ENCODE measurements at regions not wholly inside any gene's neighbourhood (a gene's known extent, or its start where the extent isn't known, plus 50 kb on each side); places are given as distances from the start of the nearest gene placed in this dataset.

DNA sequence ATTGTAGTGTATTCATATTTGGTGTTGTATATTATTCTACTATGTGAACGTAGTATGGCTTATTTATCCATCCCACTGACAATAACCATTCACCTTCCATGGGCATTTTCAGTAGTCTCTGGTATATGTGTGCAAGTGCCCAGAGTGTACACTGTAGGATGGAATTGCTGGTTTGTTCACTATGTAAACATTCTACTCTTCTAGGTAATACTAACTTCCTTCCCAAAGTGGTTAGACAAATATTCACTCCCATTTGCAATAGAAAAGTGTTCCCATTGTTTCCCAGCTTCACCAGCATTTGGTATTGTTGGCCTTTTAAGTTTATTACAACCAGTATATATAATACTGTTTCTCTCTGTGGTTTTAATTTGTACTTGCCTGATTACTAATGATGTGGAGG lies 153.7 kb downstream of the C7orf25 start:
- WGBS: 74% methylated on average over 1 of the region's 1 CpG
- Histone ChIP-seq H3K4me3 (ENCODE audit: low read length) (no peak overlapping the region), H3K9me3 (ENCODE audit: control insufficient read depth, low read length) (no peaks in the 10 kb centered on the region), H3K27me3 (ENCODE audit: control insufficient read depth, insufficient read depth) (no peaks in the 10 kb centered on the region), H3K4me1 (ENCODE audit: control insufficient read depth, insufficient read depth, low read length) (no peaks in the 10 kb centered on the region), H3K27ac (ENCODE audit: low read length) (no peak overlapping the region)
- DNase-seq (no peak), ATAC-seq (no peak)
- intact Hi-C loops (cut with DNase I): no loop called here

- Histone ChIP-seq H3K27me3 (ENCODE audit: control insufficient read depth, insufficient read depth) (no peaks in the 10 kb centered on the region), H3K9me3 (ENCODE audit: control insufficient read depth, low read length) (no peaks in the 10 kb centered on the region), H3K4me1 (ENCODE audit: control insufficient read depth, insufficient read depth, low read length) (no peaks in the 10 kb centered on the region), H3K27ac (ENCODE audit: low read length) (no peak overlapping the region), H3K4me3 (ENCODE audit: low read length) (no peak overlapping the region)
- intact Hi-C loops (cut with DNase I): no loop called here
- DNase-seq (no peak), ATAC-seq (no peak)
- WGBS: 78% methylated on average over 5 of the region's 5 CpGs
Observed at GRCh38 chr7:42756841-42757240, 155.0 kb downstream of the C7orf25 start.

- H3K9me3 ChIP-seq (ENCODE audit: control insufficient read depth, low read length): no peaks in the 10 kb centered on the region
- ATAC-seq (no peak), DNase-seq (no peak)
- intact Hi-C loops (cut with DNase I): no loop called here
- no peaks in the 10 kb centered on the region for H3K27me3 ChIP-seq (ENCODE audit: control insufficient read depth, insufficient read depth)
- H3K27ac ChIP-seq (ENCODE audit: low read length): no peak overlapping the region
- no peak overlapping the region for H3K4me3 ChIP-seq (ENCODE audit: low read length)
- 22% methylated on average over 3 of the region's 3 CpGs for WGBS
- H3K4me1 ChIP-seq (ENCODE audit: control insufficient read depth, insufficient read depth, low read length): no peaks in the 10 kb centered on the region
Observed at GRCh38 chr7:42753811-42754363, 158.0 kb downstream of the C7orf25 start.

GRCh38 chr7:42753367-42753766 lies 158.5 kb downstream of the C7orf25 start:
- Histone ChIP-seq H3K4me1 (ENCODE audit: control insufficient read depth, insufficient read depth, low read length) (no peaks in the 10 kb centered on the region), H3K4me3 (ENCODE audit: low read length) (no peak overlapping the region), H3K27ac (ENCODE audit: low read length) (no peak overlapping the region), H3K9me3 (ENCODE audit: control insufficient read depth, low read length) (no peaks in the 10 kb centered on the region), H3K27me3 (ENCODE audit: control insufficient read depth, insufficient read depth) (no peaks in the 10 kb centered on the region)
- DNase-seq (no peak), ATAC-seq (no peak)
- 47% methylated on average over 2 of the region's 2 CpGs for WGBS
- intact Hi-C loops (cut with DNase I): no loop called here

- WGBS: 57% methylated on average over 4 of the region's 4 CpGs
- ATAC-seq (no peak), DNase-seq (no peak)
- intact Hi-C loops (cut with DNase I): no loop called here
- H3K4me3 ChIP-seq (ENCODE audit: low read length): no peak overlapping the region
- no peaks in the 10 kb centered on the region for H3K9me3 ChIP-seq (ENCODE audit: control insufficient read depth, low read length)
- H3K27me3 ChIP-seq (ENCODE audit: control insufficient read depth, insufficient read depth): no peaks in the 10 kb centered on the region
- no peaks in the 10 kb centered on the region for H3K4me1 ChIP-seq (ENCODE audit: control insufficient read depth, insufficient read depth, low read length)
- no peak overlapping the region for H3K27ac ChIP-seq (ENCODE audit: low read length)
Observed at GRCh38 chr7:42750172-42750571, 161.7 kb downstream of the C7orf25 start.

GRCh38 chr7:42747044-42747443 lies 164.8 kb downstream of the C7orf25 start:
- intact Hi-C loops (cut with DNase I): no loop called here
- 65% methylated on average over 2 of the region's 2 CpGs for WGBS
- Histone ChIP-seq H3K27me3 (ENCODE audit: control insufficient read depth, insufficient read depth) (no peaks in the 10 kb centered on the region), H3K4me3 (ENCODE audit: low read length) (no peak overlapping the region), H3K27ac (ENCODE audit: low read length) (no peak overlapping the region), H3K9me3 (ENCODE audit: control insufficient read depth, low read length) (no peaks in the 10 kb centered on the region), H3K4me1 (ENCODE audit: control insufficient read depth, insufficient read depth, low read length) (no peaks in the 10 kb centered on the region)
- ATAC-seq: no peak
- DNase-seq: no peak

GRCh38 chr7:42746214-42746613 lies 165.7 kb downstream of the C7orf25 start:
- intact Hi-C loops (cut with DNase I): no loop called here
- 25% methylated on average over 2 of the region's 2 CpGs for WGBS
- H3K27me3 ChIP-seq (ENCODE audit: control insufficient read depth, insufficient read depth): no peaks in the 10 kb centered on the region
- DNase-seq: no peak
- H3K4me1 ChIP-seq (ENCODE audit: control insufficient read depth, insufficient read depth, low read length): no peaks in the 10 kb centered on the region
- no peak for ATAC-seq
- no peak overlapping the region for H3K4me3 ChIP-seq (ENCODE audit: low read length)
- no peaks in the 10 kb centered on the region for H3K9me3 ChIP-seq (ENCODE audit: control insufficient read depth, low read length)
- H3K27ac ChIP-seq (ENCODE audit: low read length): no peak overlapping the region

DNA sequence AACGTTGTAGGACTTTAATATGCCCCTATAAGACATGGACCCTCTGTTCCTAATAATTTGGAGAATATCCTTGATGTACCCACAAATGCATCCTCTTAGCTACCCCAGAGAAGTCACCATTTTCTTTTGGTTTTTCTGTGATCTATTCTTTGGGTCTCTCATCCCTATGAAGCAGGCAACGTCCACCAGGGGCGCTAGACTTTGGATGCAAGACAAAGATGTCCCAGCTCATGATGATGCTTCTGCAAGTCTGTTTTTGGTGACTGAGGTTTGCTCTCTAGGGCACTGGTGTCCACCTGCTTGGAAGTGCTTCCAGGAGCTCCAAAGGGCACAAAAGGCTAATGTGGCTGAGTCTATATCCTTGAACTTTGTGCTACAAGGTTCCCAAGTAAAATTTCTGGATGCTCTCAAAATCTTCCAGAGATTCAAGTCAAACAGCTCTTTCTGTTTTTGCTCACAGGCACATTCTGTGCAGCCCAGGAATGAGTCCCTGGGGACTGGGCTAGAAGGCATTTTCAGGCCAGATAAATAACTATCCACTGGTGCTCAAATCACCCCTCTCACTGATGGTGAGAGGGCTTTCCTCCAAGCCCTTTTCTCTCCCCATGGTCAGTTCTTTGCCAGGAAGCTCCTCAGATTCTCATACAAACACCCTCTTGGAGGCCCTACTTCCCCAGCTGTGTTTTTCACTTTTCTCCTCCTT lies 166.4 kb downstream of the C7orf25 start:
- 29% methylated on average over 3 of the region's 3 CpGs for WGBS
- Histone ChIP-seq H3K9me3 (ENCODE audit: control insufficient read depth, low read length) (no peaks in the 10 kb centered on the region), H3K27ac (ENCODE audit: low read length) (no peak overlapping the region), H3K27me3 (ENCODE audit: control insufficient read depth, insufficient read depth) (no peaks in the 10 kb centered on the region), H3K4me1 (ENCODE audit: control insufficient read depth, insufficient read depth, low read length) (no peaks in the 10 kb centered on the region), H3K4me3 (ENCODE audit: low read length) (no peak overlapping the region)
- ATAC-seq (peak in 1 of 2 donors; percentile 64), DNase-seq (peak; percentile 38 to 64 (median 60))
- intact Hi-C loops (cut with DNase I): no loop called here

DNA sequence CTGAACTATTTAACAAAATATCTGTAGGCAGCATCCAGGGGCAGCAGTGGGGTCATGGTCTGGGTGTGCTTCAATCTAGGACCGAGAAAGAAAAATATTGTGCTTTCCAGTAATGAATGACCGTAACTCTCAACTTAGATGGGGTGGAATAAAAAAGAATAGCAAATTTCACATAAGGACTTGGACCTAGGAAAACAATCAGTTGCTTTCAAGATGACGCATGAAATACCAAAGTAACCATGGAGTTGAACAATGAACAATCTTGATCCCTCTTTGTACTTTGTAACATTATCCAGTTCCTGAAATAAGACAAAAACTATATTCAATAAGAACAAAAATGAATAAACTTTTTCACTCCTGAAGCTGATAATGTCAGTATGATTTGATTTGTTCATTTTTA lies 167.1 kb downstream of the C7orf25 start:
- Histone ChIP-seq H3K4me1 (ENCODE audit: control insufficient read depth, insufficient read depth, low read length) (no peaks in the 10 kb centered on the region), H3K4me3 (ENCODE audit: low read length) (no peak overlapping the region), H3K9me3 (ENCODE audit: control insufficient read depth, low read length) (no peaks in the 10 kb centered on the region), H3K27ac (ENCODE audit: low read length) (no peak overlapping the region), H3K27me3 (ENCODE audit: control insufficient read depth, insufficient read depth) (no peaks in the 10 kb centered on the region)
- 69% methylated on average over 3 of the region's 3 CpGs for WGBS
- intact Hi-C loops (cut with DNase I): no loop called here
- no peak for ATAC-seq
- DNase-seq: no peak

- ATAC-seq (no peak), DNase-seq (no peak)
- WGBS: 63% methylated on average over 2 of the region's 2 CpGs
- Histone ChIP-seq H3K4me3 (ENCODE audit: low read length) (no peak overlapping the region), H3K27ac (ENCODE audit: low read length) (no peak overlapping the region), H3K9me3 (ENCODE audit: control insufficient read depth, low read length) (no peaks in the 10 kb centered on the region), H3K27me3 (ENCODE audit: control insufficient read depth, insufficient read depth) (no peaks in the 10 kb centered on the region), H3K4me1 (ENCODE audit: control insufficient read depth, insufficient read depth, low read length) (no peaks in the 10 kb centered on the region)
- intact Hi-C loops (cut with DNase I): no loop called here
Observed at GRCh38 chr7:42743077-42743858, 168.6 kb downstream of the C7orf25 start.

- 26% methylated on average over 3 of the region's 3 CpGs for WGBS
Observed at GRCh38 chr7:42742318-42742717, 169.6 kb downstream of the C7orf25 start.

More at GRCh38 chr7:42742318-42742717, 169.6 kb downstream of the C7orf25 start:
- intact Hi-C loops (cut with DNase I): no loop called here
- Histone ChIP-seq H3K27me3 (ENCODE audit: control insufficient read depth, insufficient read depth) (no peaks in the 10 kb centered on the region), H3K4me3 (ENCODE audit: low read length) (no peak overlapping the region), H3K9me3 (ENCODE audit: control insufficient read depth, low read length) (no peaks in the 10 kb centered on the region), H3K4me1 (ENCODE audit: control insufficient read depth, insufficient read depth, low read length) (no peaks in the 10 kb centered on the region), H3K27ac (ENCODE audit: low read length) (no peak overlapping the region)
- DNase-seq (no peak), ATAC-seq (no peak)
